ENCODE measurements at regions not wholly inside any gene's neighbourhood (a gene's known extent, or its start where the extent isn't known, plus 50 kb on each side); places are given as distances from the start of the nearest gene placed in this dataset.

DNA sequence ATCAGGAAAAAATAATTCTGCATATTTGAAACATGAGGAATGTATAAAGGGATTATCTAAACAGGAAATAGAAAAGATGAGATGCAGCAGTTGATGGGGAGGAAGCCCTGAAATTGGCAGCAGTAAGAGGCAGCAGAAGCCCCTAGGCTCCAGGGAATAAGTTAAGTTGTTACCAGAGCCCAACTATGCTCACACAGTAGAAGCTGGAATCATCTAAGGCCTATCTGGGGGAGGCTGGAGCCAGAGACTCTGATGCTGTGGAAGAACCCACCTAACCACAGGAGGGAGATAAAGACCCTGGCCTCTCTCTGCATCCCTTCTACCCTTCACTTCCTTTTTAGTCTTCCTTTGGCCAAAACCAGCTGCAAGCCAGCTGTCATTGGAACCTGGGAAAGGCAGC, 519.7 kb downstream of the DIPK2A start:
- TF ChIP-seq, protein P1, sequence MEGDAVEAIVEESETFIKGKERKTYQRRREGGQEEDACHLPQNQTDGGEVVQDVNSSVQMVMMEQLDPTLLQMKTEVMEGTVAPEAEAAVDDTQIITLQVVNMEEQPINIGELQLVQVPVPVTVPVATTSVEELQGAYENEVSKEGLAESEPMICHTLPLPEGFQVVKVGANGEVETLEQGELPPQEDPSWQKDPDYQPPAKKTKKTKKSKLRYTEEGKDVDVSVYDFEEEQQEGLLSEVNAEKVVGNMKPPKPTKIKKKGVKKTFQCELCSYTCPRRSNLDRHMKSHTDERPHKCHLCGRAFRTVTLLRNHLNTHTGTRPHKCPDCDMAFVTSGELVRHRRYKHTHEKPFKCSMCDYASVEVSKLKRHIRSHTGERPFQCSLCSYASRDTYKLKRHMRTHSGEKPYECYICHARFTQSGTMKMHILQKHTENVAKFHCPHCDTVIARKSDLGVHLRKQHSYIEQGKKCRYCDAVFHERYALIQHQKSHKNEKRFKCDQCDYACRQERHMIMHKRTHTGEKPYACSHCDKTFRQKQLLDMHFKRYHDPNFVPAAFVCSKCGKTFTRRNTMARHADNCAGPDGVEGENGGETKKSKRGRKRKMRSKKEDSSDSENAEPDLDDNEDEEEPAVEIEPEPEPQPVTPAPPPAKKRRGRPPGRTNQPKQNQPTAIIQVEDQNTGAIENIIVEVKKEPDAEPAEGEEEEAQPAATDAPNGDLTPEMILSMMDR (IDR thresholded peaks at IDR 0.05) = no peak
- no peak for TF ChIP-seq POLR2A (IDR thresholded peaks at IDR 0.05)

All from body of pancreas (tissue), 4 donors.